Astrocyte (in vitro differentiated cells and primary cell): ENCODE measurements at regions not wholly inside any gene's neighbourhood (a gene's known extent, or its start where the extent isn't known, plus 50 kb on each side); places are given as distances from the start of the nearest gene placed in this dataset.
A peak's percentile ranks its signal among the peaks of the same experiment; 100 is the strongest.

ENCODE experiments used
- EZH2 ChIP-seq: IDR thresholded peaks from 2 replicates; pipeline ENCODE4 v1.6.1; 2012; ENCODE audit warnings: mild to moderate bottlenecking, low read length, inconsistent platforms; ENCODE audit not compliant: insufficient read depth
- TF ChIP-seq, protein P1 (sequence below): IDR thresholded peaks from 2 replicates; pipeline ENCODE4 v1.5.1; 2011; ENCODE audit warnings: low read depth, mild to moderate bottlenecking, inconsistent platforms, low read length, moderate library complexity; ENCODE audit not compliant: insufficient read depth

- TF ChIP-seq, protein P1, sequence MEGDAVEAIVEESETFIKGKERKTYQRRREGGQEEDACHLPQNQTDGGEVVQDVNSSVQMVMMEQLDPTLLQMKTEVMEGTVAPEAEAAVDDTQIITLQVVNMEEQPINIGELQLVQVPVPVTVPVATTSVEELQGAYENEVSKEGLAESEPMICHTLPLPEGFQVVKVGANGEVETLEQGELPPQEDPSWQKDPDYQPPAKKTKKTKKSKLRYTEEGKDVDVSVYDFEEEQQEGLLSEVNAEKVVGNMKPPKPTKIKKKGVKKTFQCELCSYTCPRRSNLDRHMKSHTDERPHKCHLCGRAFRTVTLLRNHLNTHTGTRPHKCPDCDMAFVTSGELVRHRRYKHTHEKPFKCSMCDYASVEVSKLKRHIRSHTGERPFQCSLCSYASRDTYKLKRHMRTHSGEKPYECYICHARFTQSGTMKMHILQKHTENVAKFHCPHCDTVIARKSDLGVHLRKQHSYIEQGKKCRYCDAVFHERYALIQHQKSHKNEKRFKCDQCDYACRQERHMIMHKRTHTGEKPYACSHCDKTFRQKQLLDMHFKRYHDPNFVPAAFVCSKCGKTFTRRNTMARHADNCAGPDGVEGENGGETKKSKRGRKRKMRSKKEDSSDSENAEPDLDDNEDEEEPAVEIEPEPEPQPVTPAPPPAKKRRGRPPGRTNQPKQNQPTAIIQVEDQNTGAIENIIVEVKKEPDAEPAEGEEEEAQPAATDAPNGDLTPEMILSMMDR = peak; percentile 16
- no peak for TF ChIP-seq EZH2
Observed at GRCh38 chr18:25921677-25922421, 168.6 kb downstream of the SS18 start.
